Transverse colon (tissue), 4 donors: ENCODE measurements at regions not wholly inside any gene's neighbourhood (a gene's known extent, or its start where the extent isn't known, plus 50 kb on each side); places are given as distances from the start of the nearest gene placed in this dataset.

Source experiments
- CTCF ChIP-seq, 5 experiments: fragments of 200-600 bp in 3 of 5; fragments of 450-650 bp in 2 of 5; sonication (generic) in 3 of 5; IDR thresholded peaks; 1 replicate in 2 of 5; 2 replicates in 3 of 5; pipeline ENCODE4 v1.5.1; 2016 to 2017; ENCODE audit warnings: antibody characterized with exemption in 5 of 5, inconsistent platforms in 3 of 5, mild to moderate bottlenecking in 2 of 5, moderate library complexity in 1 of 5
- EP300 ChIP-seq: sonication (generic); formaldehyde crosslinking; IDR thresholded peaks from one replicate; pipeline ENCODE4 v1.6.1; 2017; ENCODE audit warnings: antibody characterized with exemption, low read depth
- POLR2A ChIP-seq: fragments of 450-650 bp; IDR thresholded peaks from one replicate; pipeline ENCODE4 v1.6.1; 2016; ENCODE audit warnings: antibody characterized with exemption, mild to moderate bottlenecking, moderate library complexity
- POLR2AphosphoS5 ChIP-seq, 3 donors: sonication (generic); formaldehyde crosslinking; IDR thresholded peaks; one replicate each; pipeline ENCODE4 v1.6.1; 2016; ENCODE audit warnings: antibody characterized with exemption in 3 of 3

GRCh38 chr9:21695443-21695842 is 107.0 kb upstream of the MTAP start:
- TF ChIP-seq POLR2A: no peak
- no peak for TF ChIP-seq CTCF (IDR thresholded peaks at IDR 0.05)
- no peak for TF ChIP-seq POLR2AphosphoS5 (IDR thresholded peaks at IDR 0.05)
- no peak for TF ChIP-seq EP300
